ENCODE measurements at regions not wholly inside any gene's neighbourhood (a gene's known extent, or its start where the extent isn't known, plus 50 kb on each side); places are given as distances from the start of the nearest gene placed in this dataset.
"Not testable (repeated sequence)": the region's sequence is repeated elsewhere in the genome, so short reads cannot be mapped to it uniquely, and the experiment has no call there.

GRCh38 chr7:145252031-145252430, 416.2 kb upstream of the TPK1 start:
- DNase-seq, result no peak

DNA sequence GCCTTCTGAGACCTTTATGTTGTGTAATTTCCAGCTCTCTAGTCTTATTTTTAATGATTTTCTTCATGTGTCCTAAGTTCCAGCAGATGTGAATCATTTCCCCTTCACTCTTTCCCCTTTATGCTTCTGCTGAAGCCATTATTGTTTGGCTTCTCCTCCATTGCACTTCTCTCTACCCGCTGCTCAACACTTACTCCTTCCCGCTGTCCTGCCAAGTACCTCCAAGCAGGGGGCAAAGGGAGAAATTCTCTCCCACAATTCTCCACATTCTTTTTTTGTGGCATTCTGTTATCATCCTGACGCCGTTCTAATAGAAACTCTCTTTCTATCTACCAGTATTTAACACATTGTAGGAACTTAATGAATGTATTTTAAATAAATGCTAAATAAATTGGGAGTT, 388.9 kb upstream of the TPK1 start:
- no peak for DNase-seq

- DNase-seq, result no peak
Measured at GRCh38 chr7:145219461-145219860, 383.6 kb upstream of the TPK1 start.

DNA sequence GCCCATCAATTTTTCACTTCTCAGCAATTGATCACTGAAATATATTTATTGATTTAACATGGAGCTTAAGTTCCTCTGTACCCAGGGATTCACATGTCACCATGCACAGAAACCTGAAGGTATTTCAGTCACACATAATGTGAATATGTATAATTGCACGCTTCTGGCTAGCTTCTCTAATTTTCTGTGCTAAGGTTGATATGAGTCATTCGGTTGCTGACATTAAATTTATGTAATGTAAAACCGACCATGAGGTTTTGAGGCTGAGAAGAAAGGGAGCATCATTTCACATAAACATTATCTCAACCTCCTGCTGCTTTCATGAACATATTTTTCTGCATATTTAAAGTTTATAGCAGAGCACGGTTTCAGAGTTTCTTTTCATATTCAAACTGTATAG, 381.0 kb upstream of the TPK1 start:
- no peak for DNase-seq

DNA sequence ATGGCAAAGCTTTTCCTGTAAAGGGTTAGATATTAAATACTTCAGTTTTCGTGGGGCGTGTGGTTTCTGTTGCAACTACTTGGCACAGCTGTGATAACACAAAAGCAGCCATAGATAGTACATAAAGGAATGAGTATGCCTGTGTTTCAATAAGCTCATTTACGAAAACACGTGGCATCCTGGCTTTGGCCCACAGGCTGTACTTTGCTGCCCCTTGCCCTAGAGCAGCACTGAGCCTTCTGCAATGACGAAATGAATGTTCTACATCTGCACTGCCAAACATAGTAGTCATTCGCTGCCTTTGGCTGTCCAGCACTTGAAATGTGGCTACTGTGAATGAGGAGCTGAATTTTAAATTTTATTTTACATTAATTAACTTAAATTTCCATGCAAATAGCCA, 376.2 kb upstream of the TPK1 start:
- DNase-seq, result no peak

DNA sequence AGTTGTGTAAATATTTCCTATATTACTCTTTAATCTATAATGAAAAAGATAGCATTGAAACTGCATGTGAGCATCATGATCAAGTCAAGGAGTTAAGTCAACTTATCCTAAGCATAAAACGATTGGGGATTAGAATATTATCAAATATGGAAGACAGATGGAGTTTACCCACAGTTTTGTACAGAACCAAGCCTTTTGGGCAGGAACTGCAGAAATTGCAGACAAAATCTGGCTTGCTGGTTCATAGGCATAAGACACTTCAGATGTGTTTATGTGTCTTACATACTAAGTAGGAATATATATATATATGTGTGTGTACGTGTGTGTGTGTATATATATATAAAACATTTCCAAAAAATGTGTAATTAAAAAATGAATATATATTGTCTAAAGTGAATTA, 375.4 kb upstream of the TPK1 start:
- no peak for DNase-seq

- no peak for DNase-seq
Measured at GRCh38 chr7:145193951-145194350, 358.1 kb upstream of the TPK1 start.

GRCh38 chr7:145184956-145185355, 349.1 kb upstream of the TPK1 start:
- DNase-seq, result no peak

- DNase-seq, result no peak
Measured at GRCh38 chr7:145183069-145183468, 347.2 kb upstream of the TPK1 start.

DNA sequence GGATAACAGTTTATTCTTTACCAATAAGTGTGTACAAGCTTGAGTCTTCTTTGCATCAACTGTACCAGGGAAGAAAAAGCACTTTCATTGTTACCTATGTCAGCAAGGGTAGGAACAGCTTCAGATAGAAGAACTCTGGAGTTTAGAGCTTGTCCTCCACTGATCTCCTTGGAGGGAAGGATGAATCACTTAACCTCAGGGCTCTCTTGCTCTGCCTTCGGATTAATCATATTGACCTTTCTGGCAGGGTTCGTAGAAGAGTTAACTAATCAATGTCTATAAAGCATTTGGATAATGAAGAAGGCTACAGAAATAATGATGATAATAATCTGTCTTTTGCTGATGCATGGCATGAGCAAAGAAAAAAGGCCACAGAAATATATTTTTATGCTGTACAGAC, 339.5 kb upstream of the TPK1 start:
- no peak for DNase-seq

DNA sequence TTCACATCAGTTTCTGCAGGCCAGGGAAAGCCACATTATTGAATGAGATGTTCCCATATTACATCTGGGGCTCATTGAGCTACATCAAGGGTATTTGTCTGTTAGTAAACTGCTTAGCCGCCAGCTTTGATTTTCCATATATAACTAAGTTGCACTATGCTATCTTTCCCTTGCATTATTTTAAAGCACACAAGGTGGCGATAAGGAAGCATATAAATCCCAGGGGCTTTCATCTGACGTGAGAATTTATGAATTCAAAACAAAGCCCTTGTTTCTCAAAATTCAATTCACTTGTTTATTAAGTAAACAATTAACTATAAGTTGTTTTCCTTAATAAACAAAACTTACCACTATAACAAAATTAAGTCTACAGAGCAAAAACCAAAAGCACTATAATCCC, 334.1 kb upstream of the TPK1 start:
- peak; percentile 49 for DNase-seq

- no peak for DNase-seq
Measured at GRCh38 chr7:145168879-145169278, 333.0 kb upstream of the TPK1 start.

- no peak for DNase-seq
Measured at GRCh38 chr7:145168427-145168826, 332.6 kb upstream of the TPK1 start.

- DNase-seq, result no peak
Measured at GRCh38 chr7:145156834-145157233, 321.0 kb upstream of the TPK1 start.

DNA sequence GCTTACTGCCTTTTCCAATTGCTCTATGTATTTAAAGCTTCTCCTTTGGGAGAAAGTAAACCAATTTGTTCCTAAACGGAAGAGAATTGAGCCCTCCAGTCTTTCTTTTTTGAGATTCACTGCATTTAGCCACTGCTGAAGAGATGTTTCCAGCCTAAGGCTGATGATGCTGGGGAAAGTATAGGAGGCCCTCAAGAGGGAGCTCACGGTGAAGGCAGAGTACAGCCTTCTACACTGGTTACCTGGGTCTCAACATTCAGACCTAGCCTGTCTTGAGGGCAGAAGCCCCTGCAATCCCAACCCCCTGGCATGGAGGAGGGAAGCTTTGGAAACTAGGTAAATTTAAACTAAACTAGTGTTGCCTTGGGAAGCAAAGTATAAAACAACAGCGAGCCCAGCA, 316.7 kb upstream of the TPK1 start:
- no peak for DNase-seq

DNA sequence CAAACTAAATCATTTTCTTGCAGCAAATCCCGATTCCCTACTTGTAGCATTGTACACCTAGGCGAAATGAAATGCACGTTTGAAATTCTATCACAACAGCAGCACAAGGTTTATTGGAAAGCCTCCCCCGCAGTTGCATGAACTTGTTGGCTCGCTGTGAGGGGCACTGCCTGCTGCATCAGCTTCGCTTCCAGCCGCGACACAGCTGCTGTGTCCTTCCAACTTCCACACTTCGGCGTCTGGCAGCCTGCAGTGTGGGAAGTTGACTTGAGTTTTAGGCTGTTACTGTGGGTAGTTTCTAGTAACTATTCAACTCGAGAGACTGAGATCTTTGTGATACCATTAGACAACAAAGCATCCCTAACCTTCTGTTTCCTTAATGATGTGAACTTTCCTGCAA, 315.8 kb upstream of the TPK1 start:
- DNase-seq, result no peak

DNA sequence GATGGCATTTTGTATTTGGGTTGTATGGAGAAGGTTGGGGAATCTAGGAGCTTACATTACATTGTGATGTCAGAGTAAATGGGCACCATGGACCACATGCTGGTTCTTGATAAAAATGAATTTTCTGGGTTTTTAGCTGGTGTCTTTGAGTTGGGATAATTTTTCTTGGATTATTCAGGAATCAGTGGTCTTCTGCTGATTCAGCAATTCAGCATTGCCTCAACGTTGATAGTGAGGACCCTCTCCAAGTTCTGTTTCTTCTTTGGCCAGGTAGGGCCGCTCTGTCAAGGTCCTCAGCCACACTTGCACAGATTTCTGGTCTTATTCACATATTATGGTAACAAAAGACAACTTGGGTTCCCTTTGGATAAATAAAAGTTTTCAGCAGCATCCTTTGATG, 312.0 kb upstream of the TPK1 start:
- no peak for DNase-seq

GRCh38 chr7:145143685-145144084, 307.8 kb upstream of the TPK1 start:
- DNase-seq, result no peak

DNA sequence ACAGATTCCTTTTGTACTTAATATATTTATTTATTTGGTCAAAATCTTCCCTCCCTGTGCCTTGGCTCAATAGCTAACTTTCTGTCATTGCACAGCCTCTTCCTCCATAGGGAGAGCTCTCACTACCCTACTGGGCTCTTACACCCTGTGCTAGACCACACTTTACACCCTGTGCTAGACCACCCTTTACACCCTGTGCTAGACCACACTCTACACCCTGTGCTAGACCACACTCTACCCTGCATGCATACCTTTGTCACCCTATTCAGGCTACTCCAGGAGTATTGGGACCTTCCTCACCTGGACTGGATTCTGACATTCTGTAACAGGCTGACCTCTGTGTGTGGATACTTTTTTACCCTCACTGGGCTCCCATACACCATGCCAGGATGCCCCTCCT, 298.5 kb upstream of the TPK1 start:
- DNase-seq, result no peak

DNA sequence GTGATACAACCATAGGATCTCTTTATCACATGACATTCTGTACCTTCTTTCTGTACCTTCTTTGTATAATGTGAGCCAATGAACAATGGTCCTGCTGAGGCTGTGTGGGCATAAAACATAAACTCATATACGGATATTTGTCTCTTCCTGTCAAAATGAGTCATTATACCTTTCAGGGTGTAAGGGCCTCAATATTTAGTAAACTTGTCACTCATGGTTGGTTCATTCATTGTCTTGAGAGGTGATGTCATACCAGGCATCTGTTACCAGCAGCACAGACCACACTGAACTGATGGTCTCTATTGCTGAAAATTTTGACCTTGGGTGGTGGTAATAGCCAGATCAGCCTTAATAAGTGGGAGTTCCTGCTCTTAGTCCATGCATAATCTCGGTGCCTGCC, 287.6 kb upstream of the TPK1 start:
- DNase-seq, result no peak

- DNase-seq, result no peak
Measured at GRCh38 chr7:145106001-145106400, 270.1 kb upstream of the TPK1 start.

GRCh38 chr7:145105561-145105960, 269.7 kb upstream of the TPK1 start:
- DNase-seq, result no peak

- no peak for DNase-seq
Measured at GRCh38 chr7:145104400-145104799, 268.5 kb upstream of the TPK1 start.

- DNase-seq, result not testable (repeated sequence)
Measured at GRCh38 chr7:145102199-145102598, 266.3 kb upstream of the TPK1 start.

DNA sequence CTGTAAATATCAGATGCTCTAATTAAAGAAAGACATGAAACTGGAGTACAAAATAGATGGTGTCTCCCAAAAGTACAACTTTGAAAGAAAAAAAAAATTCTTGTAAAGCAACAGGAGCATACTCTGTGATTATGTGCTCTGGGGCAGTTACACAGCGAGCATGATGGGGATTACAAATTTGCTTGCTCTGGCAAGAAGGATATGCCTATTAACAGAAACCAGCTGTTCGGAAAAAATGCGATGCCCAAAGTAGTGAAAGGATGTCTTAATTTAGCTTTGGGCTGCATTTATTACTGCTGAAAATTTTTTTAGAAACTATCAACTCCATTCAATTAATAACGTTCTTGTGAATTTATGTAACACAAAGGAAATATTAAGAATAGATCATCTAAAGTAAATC, 256.9 kb upstream of the TPK1 start:
- DNase-seq, result peak; percentile 28

DNA sequence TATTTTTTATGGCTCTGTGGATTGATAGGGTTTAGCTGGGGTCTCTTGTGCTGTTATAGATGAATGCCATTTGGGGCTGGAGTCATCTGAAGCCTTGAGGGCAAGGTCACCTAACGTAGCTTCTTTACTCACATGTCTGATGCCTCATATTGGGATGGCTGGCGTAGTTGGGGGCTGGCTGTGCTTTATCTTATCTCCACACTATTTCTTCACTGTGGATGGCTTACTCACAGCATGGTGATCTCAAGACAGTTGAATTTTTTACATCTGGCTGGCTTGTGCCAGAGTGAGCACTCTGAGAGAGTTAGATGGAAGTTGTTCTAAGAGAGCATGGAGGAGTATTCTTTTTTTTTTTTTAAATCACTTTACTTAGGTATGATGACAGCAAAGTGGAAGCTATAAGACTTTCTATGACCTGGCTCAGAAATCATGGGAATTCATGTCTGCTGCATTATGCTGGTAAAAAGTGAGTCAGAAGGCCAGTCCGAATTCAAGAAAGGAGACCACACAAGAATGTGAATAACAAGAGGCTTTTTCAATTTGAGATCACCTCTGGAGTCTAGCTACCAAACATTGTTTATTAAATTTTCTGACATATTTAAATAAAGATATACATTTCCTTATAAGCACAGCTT, 252.4 kb upstream of the TPK1 start:
- no peak for DNase-seq
